ENCODE measurements at regions not wholly inside any gene's neighbourhood (a gene's known extent, or its start where the extent isn't known, plus 50 kb on each side); places are given as distances from the start of the nearest gene placed in this dataset.

- H3K27ac ChIP-seq: no peak overlapping the region
- H3K4me3 ChIP-seq: no peak overlapping the region
- DNase-seq (no peak), ATAC-seq (no peak)
- no peaks in the 10 kb centered on the region for H3K9me3 ChIP-seq
- 33 to 39% methylated on average over 3 of the region's 3 CpGs for WGBS, 2 donors
- no peaks in the 10 kb centered on the region for H3K27me3 ChIP-seq
- no peaks in the 10 kb centered on the region for H3K4me1 ChIP-seq
- intact Hi-C loops (cut with DNase I): no loop called here
- TF ChIP-seq CTCF (IDR thresholded peaks at IDR 0.05) (no peak), POLR2A (IDR thresholded peaks at IDR 0.05) (no peak)
- H3K36me3 ChIP-seq (replicated peaks in 1 of 2; ENCODE audit: insufficient read depth in 1 of 2, low read depth in 2 of 2): no peaks in the 10 kb centered on the region
Observed at GRCh38 chr4:164509951-164510350, 244.0 kb upstream of the SMIM31 start.

DNA sequence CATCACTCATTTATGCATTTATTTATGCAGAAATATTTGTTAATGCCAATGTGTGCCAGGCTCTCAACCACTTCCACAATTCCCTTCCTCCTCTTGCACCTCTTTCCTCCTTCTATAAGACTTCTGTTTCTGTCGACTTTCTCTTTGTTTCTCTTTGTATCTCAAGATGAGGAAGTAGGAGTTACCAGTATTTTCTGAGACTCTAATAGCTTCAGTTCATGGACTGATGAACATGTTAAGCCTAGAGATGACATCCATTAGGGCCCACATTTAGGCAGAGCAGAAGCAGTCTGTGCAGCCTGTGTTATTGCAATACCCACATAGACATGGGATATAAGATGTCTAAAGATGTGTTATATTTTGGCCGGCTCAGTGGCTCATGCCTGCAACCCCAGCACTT, 241.8 kb upstream of the SMIM31 start:
- WGBS, 2 donors: 38 to 50% methylated on average over 2 of the region's 2 CpGs
- intact Hi-C loops (cut with DNase I): no loop called here
- no peaks in the 10 kb centered on the region for H3K27me3 ChIP-seq
- no peak for TF ChIP-seq CTCF (IDR thresholded peaks at IDR 0.05)
- no peak for TF ChIP-seq POLR2A (IDR thresholded peaks at IDR 0.05)
- H3K4me3 ChIP-seq: no peak overlapping the region
- no peaks in the 10 kb centered on the region for H3K36me3 ChIP-seq (replicated peaks in 1 of 2; ENCODE audit: insufficient read depth in 1 of 2, low read depth in 2 of 2)
- ATAC-seq (no peak), DNase-seq (no peak)
- no peaks in the 10 kb centered on the region for H3K4me1 ChIP-seq
- no peaks in the 10 kb centered on the region for H3K9me3 ChIP-seq
- H3K27ac ChIP-seq: no peak overlapping the region

GRCh38 chr4:164514765-164515164, 239.2 kb upstream of the SMIM31 start:
- no peaks in the 10 kb centered on the region for H3K4me1 ChIP-seq
- intact Hi-C loops (cut with DNase I): no loop called here
- H3K9me3 ChIP-seq: no peaks in the 10 kb centered on the region
- no peak overlapping the region for H3K27ac ChIP-seq
- no peak overlapping the region for H3K4me3 ChIP-seq
- TF ChIP-seq POLR2A (IDR thresholded peaks at IDR 0.05) (no peak), CTCF (IDR thresholded peaks at IDR 0.05) (no peak)
- no peak for ATAC-seq
- no peaks in the 10 kb centered on the region for H3K27me3 ChIP-seq
- no peak for DNase-seq
- no peaks in the 10 kb centered on the region for H3K36me3 ChIP-seq (replicated peaks in 1 of 2; ENCODE audit: insufficient read depth in 1 of 2, low read depth in 2 of 2)

DNA sequence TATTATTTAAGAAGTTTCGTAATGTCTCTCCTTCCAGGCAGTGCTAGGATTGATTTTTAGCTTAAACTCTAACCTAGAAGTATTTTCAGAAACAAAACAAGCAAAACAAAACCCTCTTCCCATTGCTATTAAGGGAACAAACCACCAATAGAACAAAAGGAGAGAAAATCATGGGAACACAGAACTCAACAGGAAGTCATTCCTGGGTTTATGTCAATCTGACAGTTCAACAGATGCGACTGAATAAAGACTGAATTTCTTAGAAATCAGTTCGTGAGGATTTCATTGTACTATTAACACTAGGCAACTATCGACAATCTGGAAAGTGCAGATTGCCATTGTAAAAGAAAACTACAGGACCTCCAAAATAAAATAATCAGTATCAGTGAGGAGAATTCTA, 229.1 kb upstream of the SMIM31 start:
- TF ChIP-seq POLR2A (IDR thresholded peaks at IDR 0.05): no peak
- no peak for TF ChIP-seq CTCF (IDR thresholded peaks at IDR 0.05)
- no peaks in the 10 kb centered on the region for H3K9me3 ChIP-seq
- ATAC-seq: no peak

GRCh38 chr4:164526933-164527583, 226.9 kb upstream of the SMIM31 start:
- WGBS, 2 donors: 21 to 26% methylated on average over 4 of the region's 4 CpGs
- no peak overlapping the region for H3K4me3 ChIP-seq
- TF ChIP-seq CTCF (IDR thresholded peaks at IDR 0.05): no peak
- no peak for TF ChIP-seq POLR2A (IDR thresholded peaks at IDR 0.05)
- no peaks in the 10 kb centered on the region for H3K9me3 ChIP-seq
- ATAC-seq (no peak), DNase-seq (no peak)
- H3K27me3 ChIP-seq: no peaks in the 10 kb centered on the region
- no peaks in the 10 kb centered on the region for H3K4me1 ChIP-seq
- no peaks in the 10 kb centered on the region for H3K36me3 ChIP-seq (replicated peaks in 1 of 2; ENCODE audit: insufficient read depth in 1 of 2, low read depth in 2 of 2)
- no peak overlapping the region for H3K27ac ChIP-seq
- intact Hi-C loops (cut with DNase I): no loop called here

More for the DNA sequence above, 229.1 kb upstream of the SMIM31 start:
- 25 to 33% methylated on average over 4 of the region's 4 CpGs for WGBS, 2 donors
- Histone ChIP-seq H3K4me3 (no peak overlapping the region), H3K36me3 (replicated peaks in 1 of 2; ENCODE audit: insufficient read depth in 1 of 2, low read depth in 2 of 2) (no peaks in the 10 kb centered on the region), H3K27ac (no peak overlapping the region), H3K27me3 (no peaks in the 10 kb centered on the region), H3K4me1 (no peaks in the 10 kb centered on the region)
- intact Hi-C loops (cut with DNase I): no loop called here
- no peak for DNase-seq

Measured in body of pancreas (tissue), 4 donors.